CD4-positive, alpha-beta memory T cell (primary cell): ENCODE measurements at regions not wholly inside any gene's neighbourhood (a gene's known extent, or its start where the extent isn't known, plus 50 kb on each side); places are given as distances from the start of the nearest gene placed in this dataset.
A peak's percentile ranks its signal among the peaks of the same experiment; 100 is the strongest.

Experiments used
- CTCF ChIA-PET: fragments of 350-600 bp; sonication (Branson Sonifier 250); formaldehyde crosslinking; loops from one replicate; lab custom pipeline; 2021; ENCODE audit warnings: inconsistent platforms; ENCODE audit not compliant: partially characterized antibody; lab: Charles Lee
- POLR2A ChIA-PET: fragments of 350-600 bp; sonication (Branson Sonifier 250); formaldehyde crosslinking; loops from one replicate; lab custom pipeline; 2021; ENCODE audit not compliant: partially characterized antibody; lab: Charles Lee
- DNase-seq, 5 donors: peaks; one replicate each; pipeline versions ENCODE4 v3.0.0 to v3.0.0-alpha.2; 2020 to 2022; ENCODE audit warnings: mixed read lengths in 1 of 5
- H3K27ac ChIP-seq: one replicate; pipeline ENCODE4 v1.7.0; 2013; ENCODE audit warnings: low read depth, low read length
- H3K27me3 ChIP-seq: 2 replicates; pipeline ENCODE4 v1.7.0; 2013; ENCODE audit warnings: mild to moderate bottlenecking, low read length, moderate library complexity; ENCODE audit not compliant: insufficient read depth
- H3K36me3 ChIP-seq: 2 replicates; pipeline ENCODE4 v1.7.0; 2013; ENCODE audit warnings: mild to moderate bottlenecking, low read length, moderate library complexity; ENCODE audit not compliant: insufficient read depth
- H3K4me1 ChIP-seq: 2 replicates; pipeline ENCODE4 v1.7.0; 2013; ENCODE audit warnings: mild to moderate bottlenecking, low read length, moderate library complexity; ENCODE audit not compliant: insufficient read depth
- H3K4me3 ChIP-seq, 2 donors: one replicate each; pipeline ENCODE4 v1.7.0; 2013; ENCODE audit warnings: low read length in 2 of 2, mild to moderate bottlenecking in 1 of 2
- H3K9me3 ChIP-seq, 2 donors: one replicate each; pipeline ENCODE4 v1.7.0; 2013; ENCODE audit warnings: low read length in 2 of 2, control low read depth in 1 of 2; ENCODE audit not compliant: control insufficient read depth in 1 of 2
- H3K27ac Mint-ChIP-seq, 7 donors: one replicate each; pipeline ENCODE4 v1.8.0; 2020 to 2021; ENCODE audit warnings: mixed read lengths in 7 of 7, mild to moderate bottlenecking in 6 of 7, inconsistent platforms in 3 of 7, moderate library complexity in 3 of 7
- H3K27me3 Mint-ChIP-seq, 2 donors: one replicate each; pipeline ENCODE4 v1.8.0; 2020 to 2021; ENCODE audit warnings: mixed read lengths in 2 of 2
- H3K36me3 Mint-ChIP-seq, 2 donors: one replicate each; pipeline ENCODE4 v1.8.0; 2020 to 2021; ENCODE audit warnings: mixed read lengths in 2 of 2, inconsistent platforms in 1 of 2, mild to moderate bottlenecking in 1 of 2
- H3K4me1 Mint-ChIP-seq, 4 donors: one replicate each; pipeline ENCODE4 v1.8.0; 2020 to 2021; ENCODE audit warnings: mixed read lengths in 4 of 4, mild to moderate bottlenecking in 1 of 4
- H3K4me3 Mint-ChIP-seq, 8 donors: one replicate each; pipeline ENCODE4 v1.8.0; 2020 to 2021; ENCODE audit warnings: mixed read lengths in 8 of 8, mild to moderate bottlenecking in 7 of 8, moderate library complexity in 6 of 8, inconsistent platforms in 3 of 8
- H3K9me3 Mint-ChIP-seq, 8 donors: one replicate each; pipeline ENCODE4 v1.8.0; 2020 to 2021; ENCODE audit warnings: mixed read lengths in 8 of 8, mild to moderate bottlenecking in 5 of 8, inconsistent platforms in 3 of 8, moderate library complexity in 1 of 8
- intact Hi-C: fragments of 100-400 bp; cut with micrococcal nuclease; formaldehyde crosslinking; loops from one replicate; pipeline ENCODE4 v1.15.1; 2023

DNA sequence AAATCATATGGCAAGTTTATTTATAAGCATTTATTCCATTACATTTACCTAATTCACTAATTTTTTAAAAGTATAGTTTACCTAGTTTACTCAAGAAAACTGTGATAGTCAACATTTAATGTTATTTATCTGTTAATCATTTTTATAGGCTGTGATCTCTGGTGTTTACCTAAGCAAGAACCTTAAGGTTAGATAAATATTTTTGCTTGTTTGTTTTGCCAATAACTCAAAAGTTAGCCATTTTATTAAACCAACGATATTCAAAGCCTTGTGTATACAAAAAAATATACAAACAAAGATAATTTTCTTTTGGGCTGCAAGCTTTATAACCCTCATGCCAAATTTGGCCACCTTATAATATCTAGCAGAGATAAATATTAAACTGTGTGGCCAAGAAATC lies 157.3 kb downstream of the SLCO1B3 start:
- no peak overlapping the region for H3K4me3 ChIP-seq
- DNase-seq: no peak
- CTCF ChIA-PET: no interaction called here
- POLR2A ChIA-PET: no interaction called here
- no peak overlapping the region for H3K27ac ChIP-seq
- no peaks in the 10 kb centered on the region for H3K4me1 Mint-ChIP-seq
- no peak overlapping the region for H3K4me3 Mint-ChIP-seq
- no peaks in the 10 kb centered on the region for H3K36me3 ChIP-seq
- H3K27ac Mint-ChIP-seq: no peak overlapping the region
- H3K27me3 Mint-ChIP-seq: no peaks in the 10 kb centered on the region
- intact Hi-C loops: no loop called here
- H3K4me1 ChIP-seq: no peaks in the 10 kb centered on the region
- H3K9me3 Mint-ChIP-seq: peaks cover 0 to 5% (median 0%) of the 10 kb centered on the region in 8 donors
- no peaks in the 10 kb centered on the region for H3K36me3 Mint-ChIP-seq
- H3K9me3 ChIP-seq: no peaks in the 10 kb centered on the region
- H3K27me3 ChIP-seq: no peaks in the 10 kb centered on the region

DNA sequence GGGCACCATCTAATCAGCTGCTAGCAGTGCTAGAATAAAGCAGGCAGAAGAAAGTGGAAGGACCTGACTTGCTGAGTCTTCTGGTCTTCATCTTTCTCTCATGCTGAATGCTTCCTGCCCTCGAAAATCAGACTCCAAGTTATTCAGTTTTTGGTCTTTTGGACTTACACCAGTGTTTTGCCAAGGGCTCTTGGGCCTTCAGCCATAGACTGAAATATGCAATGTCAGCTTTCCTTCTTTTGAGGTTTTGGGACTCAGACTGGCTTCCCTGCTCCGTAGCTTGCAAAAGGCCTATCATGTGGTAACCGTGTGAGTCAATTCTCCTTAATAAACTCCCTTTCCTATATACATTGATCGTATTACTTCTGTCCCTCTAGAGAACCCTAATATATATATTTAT lies 159.3 kb downstream of the SLCO1B3 start:
- POLR2A ChIA-PET: no interaction called here
- H3K9me3 Mint-ChIP-seq: peaks cover 0 to 11% (median 2%) of the 10 kb centered on the region in 8 donors
- no peak overlapping the region for H3K27ac Mint-ChIP-seq
- H3K27ac ChIP-seq: no peak overlapping the region
- no peak overlapping the region for H3K4me3 ChIP-seq
- no peaks in the 10 kb centered on the region for H3K36me3 Mint-ChIP-seq
- no peaks in the 10 kb centered on the region for H3K9me3 ChIP-seq
- H3K27me3 ChIP-seq: no peaks in the 10 kb centered on the region
- intact Hi-C loops: no loop called here
- H3K4me3 Mint-ChIP-seq: no peak overlapping the region
- CTCF ChIA-PET: no interaction called here
- DNase-seq: no peak
- no peaks in the 10 kb centered on the region for H3K4me1 ChIP-seq
- H3K4me1 Mint-ChIP-seq: no peaks in the 10 kb centered on the region
- no peaks in the 10 kb centered on the region for H3K27me3 Mint-ChIP-seq
- H3K36me3 ChIP-seq: no peaks in the 10 kb centered on the region

DNA sequence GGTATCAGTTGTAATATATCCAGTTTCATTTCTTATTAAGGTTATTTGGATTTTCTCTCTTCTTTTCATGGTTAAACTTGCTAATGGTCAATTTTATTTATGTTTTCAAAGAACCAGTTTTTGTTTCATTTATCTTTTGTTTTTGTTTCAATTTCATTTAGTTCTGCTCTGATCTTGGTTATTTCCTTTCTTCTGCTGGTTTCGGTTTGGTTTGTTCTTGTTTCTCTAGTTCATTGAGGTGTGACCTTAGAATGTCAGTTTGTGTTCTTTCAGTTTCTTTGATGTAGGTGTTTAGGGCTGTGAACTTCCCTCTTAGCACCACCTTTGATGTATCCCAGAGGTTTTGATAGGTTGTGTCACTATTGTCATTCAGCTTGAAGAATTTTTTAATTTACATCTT lies 145.6 kb upstream of the SLCO1B1 start:
- intact Hi-C loops: no loop called here
- peak overlapping the region in 2 of 7 donors; percentile 30 to 42 for H3K27ac Mint-ChIP-seq
- no peaks in the 10 kb centered on the region for H3K27me3 Mint-ChIP-seq

DNA sequence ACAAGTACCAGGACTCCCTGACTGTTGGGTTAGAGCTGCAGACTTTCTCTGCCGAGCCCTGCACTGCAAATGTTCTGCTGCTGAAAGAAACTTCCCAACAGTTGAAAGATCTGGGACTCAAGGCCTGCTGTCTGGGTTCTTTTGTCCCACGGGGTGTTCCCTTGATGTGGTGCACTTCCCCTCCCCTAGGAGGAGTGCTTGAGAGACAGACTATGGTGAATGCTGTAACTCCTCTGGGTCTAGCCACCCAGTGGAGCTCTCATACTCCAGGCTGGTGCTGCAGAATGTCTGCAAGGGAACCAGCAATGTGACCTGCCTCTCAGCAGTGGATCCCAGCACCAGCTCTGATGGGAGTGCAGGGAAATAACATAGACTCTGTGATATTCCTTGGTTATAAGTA lies 129.2 kb upstream of the SLCO1B1 start:
- no peaks in the 10 kb centered on the region for H3K9me3 ChIP-seq
- H3K4me1 ChIP-seq: no peaks in the 10 kb centered on the region
- no peak for DNase-seq
- POLR2A ChIA-PET: no interaction called here
- Mint-ChIP-seq H3K27ac (no peak overlapping the region), H3K27me3 (no peaks in the 10 kb centered on the region), H3K4me3 (peak overlapping the region in 1 of 8 donors; percentile 45), H3K4me1 (no peaks in the 10 kb centered on the region), H3K9me3 (peaks cover 0 to 19% (median 8%) of the 10 kb centered on the region in 8 donors), H3K36me3 (no peaks in the 10 kb centered on the region)
- no peaks in the 10 kb centered on the region for H3K27me3 ChIP-seq
- no peak overlapping the region for H3K27ac ChIP-seq
- H3K4me3 ChIP-seq: no peak overlapping the region
- H3K36me3 ChIP-seq: no peaks in the 10 kb centered on the region
- CTCF ChIA-PET: no interaction called here
- intact Hi-C loops: no loop called here

More for the DNA sequence above, 145.6 kb upstream of the SLCO1B1 start:
- Histone ChIP-seq H3K27me3 (no peaks in the 10 kb centered on the region), H3K27ac (no peak overlapping the region), H3K4me1 (no peaks in the 10 kb centered on the region), H3K4me3 (no peak overlapping the region), H3K9me3 (no peaks in the 10 kb centered on the region), H3K36me3 (no peaks in the 10 kb centered on the region)
- POLR2A ChIA-PET: no interaction called here
- Mint-ChIP-seq H3K9me3 (peaks cover 0 to 22% (median 11%) of the 10 kb centered on the region in 8 donors), H3K36me3 (no peaks in the 10 kb centered on the region), H3K4me3 (peak overlapping the region in 1 of 8 donors; percentile 2), H3K4me1 (peaks cover 0 to 4% (median 1%) of the 10 kb centered on the region in 4 donors)
- DNase-seq: peak in 1 of 5 donors; percentile 3
- CTCF ChIA-PET: no interaction called here

DNA sequence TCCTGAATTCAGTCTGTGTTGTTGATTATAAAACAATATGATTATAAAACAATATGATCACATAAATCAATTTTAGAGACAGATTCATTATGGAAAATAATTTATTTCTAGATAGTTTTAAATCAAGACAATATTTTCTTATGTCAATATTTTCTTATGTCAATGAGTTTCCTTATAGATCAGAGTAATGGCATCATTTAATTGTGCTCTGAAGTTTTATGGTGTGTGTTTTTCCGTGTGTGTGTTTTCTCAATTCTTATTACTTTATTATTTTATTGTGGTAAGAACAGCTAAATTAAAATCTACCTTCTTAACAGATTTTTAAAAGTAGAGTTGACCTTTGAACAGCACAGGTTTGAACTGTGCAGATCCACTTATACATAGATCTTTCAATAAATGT lies 105.3 kb upstream of the SLCO1B1 start:
- DNase-seq: no peak
- H3K27ac Mint-ChIP-seq: no peak overlapping the region
- no peaks in the 10 kb centered on the region for H3K36me3 ChIP-seq
- intact Hi-C loops: no loop called here
- no peak overlapping the region for H3K4me3 ChIP-seq
- peaks cover 0 to 14% (median 0%) of the 10 kb centered on the region in 8 donors for H3K9me3 Mint-ChIP-seq
- POLR2A ChIA-PET: no interaction called here
- no peaks in the 10 kb centered on the region for H3K27me3 Mint-ChIP-seq
- H3K4me3 Mint-ChIP-seq: no peak overlapping the region
- CTCF ChIA-PET: no interaction called here
- no peaks in the 10 kb centered on the region for H3K27me3 ChIP-seq
- no peaks in the 10 kb centered on the region for H3K4me1 Mint-ChIP-seq
- no peaks in the 10 kb centered on the region for H3K4me1 ChIP-seq
- no peak overlapping the region for H3K27ac ChIP-seq
- H3K9me3 ChIP-seq: no peaks in the 10 kb centered on the region
- H3K36me3 Mint-ChIP-seq: no peaks in the 10 kb centered on the region

DNA sequence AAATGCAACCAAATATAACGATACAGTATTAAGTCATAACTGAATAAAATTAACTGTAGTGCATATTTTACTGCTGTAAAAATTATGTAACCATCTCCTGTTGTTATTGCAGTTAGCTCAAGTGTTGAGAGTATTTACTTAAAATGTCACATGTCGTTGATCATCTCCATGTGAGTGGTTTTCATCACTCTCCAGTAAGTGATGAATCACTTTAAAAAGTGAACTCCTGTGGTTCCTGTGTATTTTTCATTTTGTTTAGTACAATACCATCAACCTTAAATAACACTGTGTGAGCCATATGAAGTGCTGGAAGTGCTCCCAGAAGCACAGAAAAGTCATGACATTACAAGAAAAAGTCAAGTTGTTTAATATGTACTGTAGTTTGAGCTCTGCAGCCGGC lies 104.7 kb upstream of the SLCO1B1 start:
- H3K27me3 Mint-ChIP-seq: no peaks in the 10 kb centered on the region
- intact Hi-C loops: no loop called here

DNA sequence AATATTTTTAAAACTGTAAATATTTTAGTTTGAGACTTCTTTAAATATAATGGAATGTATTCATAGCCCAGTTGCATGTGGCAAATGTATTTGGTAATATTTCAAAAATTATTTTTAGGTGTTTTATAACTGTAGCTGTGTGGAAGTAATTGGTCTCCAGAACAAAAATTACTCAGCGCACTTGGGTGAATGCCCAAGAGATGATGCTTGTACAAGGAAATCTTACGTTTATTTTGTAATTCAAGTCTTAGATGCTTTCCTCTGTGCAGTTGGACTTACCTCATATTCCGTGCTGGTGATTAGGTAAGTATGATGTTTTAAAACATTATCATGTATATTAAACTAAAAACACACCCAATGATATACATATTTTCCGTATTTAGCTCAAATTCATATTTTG lies 76.7 kb upstream of the SLCO1B1 start:
- no peaks in the 10 kb centered on the region for H3K36me3 Mint-ChIP-seq

More for the DNA sequence above, 104.7 kb upstream of the SLCO1B1 start:
- H3K36me3 Mint-ChIP-seq: no peaks in the 10 kb centered on the region
- no peaks in the 10 kb centered on the region for H3K36me3 ChIP-seq
- peaks cover 0 to 14% (median 0%) of the 10 kb centered on the region in 8 donors for H3K9me3 Mint-ChIP-seq
- H3K9me3 ChIP-seq: no peaks in the 10 kb centered on the region
- H3K4me1 ChIP-seq: no peaks in the 10 kb centered on the region
- no peaks in the 10 kb centered on the region for H3K27me3 ChIP-seq
- no peak overlapping the region for H3K27ac ChIP-seq
- H3K4me3 ChIP-seq: no peak overlapping the region
- ChIA-PET POLR2A (no interaction called here), CTCF (no interaction called here)
- H3K4me3 Mint-ChIP-seq: no peak overlapping the region
- H3K4me1 Mint-ChIP-seq: no peaks in the 10 kb centered on the region
- no peak overlapping the region for H3K27ac Mint-ChIP-seq
- no peak for DNase-seq

DNA sequence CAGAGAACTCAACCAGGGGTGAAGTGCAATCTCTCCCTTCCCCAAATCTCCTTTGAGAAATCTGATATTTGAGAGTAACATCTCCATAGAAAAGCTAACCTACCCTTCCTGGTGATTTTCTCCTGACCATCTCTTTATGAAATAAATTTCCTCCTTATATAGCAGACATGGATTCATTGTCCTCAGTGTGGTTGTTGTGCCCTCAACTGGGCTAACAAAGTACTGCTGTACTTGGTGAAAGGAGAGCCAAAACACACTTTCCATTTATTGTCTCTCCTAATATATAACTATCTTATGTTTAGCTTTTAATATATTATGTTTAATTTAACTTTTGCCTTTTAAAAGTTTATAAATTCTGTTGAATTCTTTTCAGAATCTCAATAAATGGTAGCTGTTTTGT lies 65.1 kb upstream of the SLCO1B1 start:
- Histone ChIP-seq H3K4me3 (no peak overlapping the region), H3K27me3 (no peaks in the 10 kb centered on the region), H3K9me3 (no peaks in the 10 kb centered on the region), H3K4me1 (no peaks in the 10 kb centered on the region), H3K36me3 (no peaks in the 10 kb centered on the region), H3K27ac (no peak overlapping the region)
- Mint-ChIP-seq H3K4me1 (no peaks in the 10 kb centered on the region), H3K36me3 (no peaks in the 10 kb centered on the region), H3K9me3 (peaks cover 0 to 17% (median 10%) of the 10 kb centered on the region in 8 donors), H3K4me3 (no peak overlapping the region), H3K27ac (no peak overlapping the region), H3K27me3 (no peaks in the 10 kb centered on the region)
- ChIA-PET POLR2A (no interaction called here), CTCF (no interaction called here)
- DNase-seq: no peak
- intact Hi-C loops: no loop called here

More for the DNA sequence above, 76.7 kb upstream of the SLCO1B1 start:
- H3K9me3 Mint-ChIP-seq: peaks cover 0 to 4% (median 0%) of the 10 kb centered on the region in 8 donors
- H3K4me1 Mint-ChIP-seq: no peaks in the 10 kb centered on the region
- intact Hi-C loops: no loop called here
- no peak overlapping the region for H3K4me3 Mint-ChIP-seq
- ChIA-PET CTCF (no interaction called here), POLR2A (no interaction called here)
- no peak for DNase-seq
- H3K36me3 ChIP-seq: no peaks in the 10 kb centered on the region
- no peak overlapping the region for H3K27ac ChIP-seq
- no peak overlapping the region for H3K27ac Mint-ChIP-seq
- no peaks in the 10 kb centered on the region for H3K27me3 ChIP-seq
- H3K4me1 ChIP-seq: no peaks in the 10 kb centered on the region
- no peak overlapping the region for H3K4me3 ChIP-seq
- no peaks in the 10 kb centered on the region for H3K9me3 ChIP-seq
- no peaks in the 10 kb centered on the region for H3K27me3 Mint-ChIP-seq
